GM21737 (cell line): ENCODE measurements at regions not wholly inside any gene's neighbourhood (a gene's known extent, or its start where the extent isn't known, plus 50 kb on each side); places are given as distances from the start of the nearest gene placed in this dataset.
A peak's percentile ranks its signal among the peaks of the same experiment; 100 is the strongest.
"Not testable (repeated sequence)": the region's sequence is repeated elsewhere in the genome, so short reads cannot be mapped to it uniquely, and the experiment has no call there.

ENCODE experiments used
- ATAC-seq: cut with Tn5 transposase; IDR thresholded peaks from one replicate; pipeline ENCODE4 v1.9.1; 2021; ENCODE audit warnings: mild to moderate bottlenecking, moderate library complexity; ENCODE audit not compliant: unreplicated experiment

DNA sequence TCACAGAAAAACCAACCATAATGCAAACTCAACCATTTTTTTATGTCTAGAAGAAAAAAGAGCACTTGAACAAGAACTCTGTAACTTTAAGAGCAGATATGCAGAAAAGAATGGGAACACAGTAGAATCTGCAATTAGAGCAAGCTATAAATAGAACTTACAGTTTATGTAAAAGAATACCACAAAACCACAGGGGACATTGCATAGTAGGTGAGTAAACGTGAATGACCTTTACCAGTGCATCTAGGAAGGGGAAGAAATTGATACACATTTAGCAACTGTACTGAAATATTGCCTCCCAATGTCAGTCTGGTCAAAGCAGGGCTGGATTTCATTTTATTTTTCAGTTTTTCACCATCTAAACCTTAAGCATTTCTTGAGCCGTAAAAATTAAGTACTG lies 242.2 kb upstream of the EDNRB start:
- ATAC-seq: no peak

DNA sequence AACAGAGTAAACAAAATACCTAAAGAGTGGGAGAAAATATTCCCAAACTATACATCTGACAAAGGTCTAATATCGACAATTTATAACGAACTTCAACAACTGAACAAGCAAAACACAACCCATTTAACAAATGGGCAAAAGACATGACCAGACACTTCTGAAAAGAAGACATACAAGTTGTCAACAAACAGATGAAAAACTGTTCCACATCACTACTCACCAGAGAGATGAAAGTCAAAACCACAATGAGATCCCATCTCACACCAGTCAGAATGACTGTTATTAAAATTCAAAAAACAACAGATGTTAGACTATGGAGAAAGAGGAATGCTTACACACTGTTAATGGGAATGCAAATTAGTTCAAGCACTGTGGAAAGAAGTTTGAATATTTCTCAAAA lies 233.8 kb upstream of the EDNRB start:
- ATAC-seq: no peak

DNA sequence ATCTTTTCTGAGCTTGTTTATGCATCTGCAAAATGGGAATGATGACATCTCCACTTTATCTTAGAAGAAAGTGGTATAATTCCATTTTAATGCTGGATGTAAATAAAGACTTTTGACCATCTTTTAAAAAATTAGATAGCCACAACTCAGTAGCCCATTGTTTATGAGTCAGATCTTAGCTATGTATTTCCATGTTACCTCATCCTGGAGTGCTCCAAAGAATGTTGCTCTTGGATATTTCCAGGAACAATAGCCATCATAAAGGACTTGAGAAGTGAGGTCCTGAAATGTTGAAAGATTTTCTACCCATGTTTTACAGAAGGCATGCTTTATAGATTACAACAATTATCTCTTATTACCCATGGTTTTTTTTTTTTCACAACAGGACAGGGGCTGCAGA lies 229.3 kb upstream of the EDNRB start:
- ATAC-seq: no peak

DNA sequence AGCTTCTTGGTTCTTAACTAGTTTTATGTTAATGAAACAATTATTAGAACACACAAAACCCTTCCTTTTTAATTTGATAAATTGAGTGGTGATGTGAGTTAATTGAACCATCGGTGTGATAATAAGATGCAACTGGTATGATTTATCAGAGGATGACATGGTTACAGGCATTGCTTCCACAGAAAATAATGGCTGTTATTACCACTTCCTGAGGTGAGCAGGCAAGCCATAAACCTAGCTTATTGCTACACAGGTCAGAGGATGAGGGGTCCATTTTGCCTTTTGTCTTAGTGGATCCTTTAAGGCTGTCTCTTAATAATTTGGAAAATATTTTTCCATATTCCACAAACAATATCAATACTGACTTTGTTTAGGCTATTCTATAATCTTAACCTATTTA lies 226.6 kb upstream of the EDNRB start:
- ATAC-seq: no peak

DNA sequence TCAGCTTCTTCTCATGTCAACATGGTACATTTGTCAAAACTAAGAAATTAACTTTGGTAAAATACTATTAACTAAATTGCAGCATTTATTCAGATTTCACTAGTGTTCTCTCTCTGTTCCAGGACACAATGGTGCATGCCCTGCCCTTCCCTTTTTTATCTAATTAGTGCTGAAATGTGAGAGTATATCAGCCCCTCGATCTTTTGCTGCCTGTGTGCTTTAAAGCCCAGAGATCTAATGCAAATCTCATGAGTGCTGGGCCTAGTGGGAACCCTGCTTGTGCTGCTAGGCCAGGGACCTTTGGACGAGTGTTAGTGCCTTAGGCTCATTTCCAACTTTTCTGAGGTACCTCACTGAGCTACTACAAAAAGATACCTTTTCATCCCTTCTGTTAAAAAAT lies 221.1 kb upstream of the EDNRB start:
- no peak for ATAC-seq

DNA sequence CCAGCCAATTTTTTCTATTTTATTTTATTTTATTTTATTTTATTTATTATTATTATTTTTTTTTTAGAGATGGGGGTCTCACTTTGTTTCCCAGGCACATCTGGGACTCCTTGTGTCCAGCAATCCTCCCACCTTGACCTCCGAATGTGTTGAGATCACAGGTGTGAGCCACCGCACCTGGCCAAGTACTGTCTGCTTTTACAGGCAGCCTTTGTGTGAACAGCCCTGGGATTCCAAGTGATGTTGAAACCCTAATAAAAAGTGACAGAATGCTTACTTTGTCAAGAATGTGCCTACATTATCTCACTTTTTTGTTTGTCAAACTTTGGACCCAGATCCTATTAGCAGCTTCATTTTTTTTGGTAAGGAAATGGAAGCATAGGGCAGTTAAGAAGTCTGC lies 220.1 kb upstream of the EDNRB start:
- no peak for ATAC-seq

DNA sequence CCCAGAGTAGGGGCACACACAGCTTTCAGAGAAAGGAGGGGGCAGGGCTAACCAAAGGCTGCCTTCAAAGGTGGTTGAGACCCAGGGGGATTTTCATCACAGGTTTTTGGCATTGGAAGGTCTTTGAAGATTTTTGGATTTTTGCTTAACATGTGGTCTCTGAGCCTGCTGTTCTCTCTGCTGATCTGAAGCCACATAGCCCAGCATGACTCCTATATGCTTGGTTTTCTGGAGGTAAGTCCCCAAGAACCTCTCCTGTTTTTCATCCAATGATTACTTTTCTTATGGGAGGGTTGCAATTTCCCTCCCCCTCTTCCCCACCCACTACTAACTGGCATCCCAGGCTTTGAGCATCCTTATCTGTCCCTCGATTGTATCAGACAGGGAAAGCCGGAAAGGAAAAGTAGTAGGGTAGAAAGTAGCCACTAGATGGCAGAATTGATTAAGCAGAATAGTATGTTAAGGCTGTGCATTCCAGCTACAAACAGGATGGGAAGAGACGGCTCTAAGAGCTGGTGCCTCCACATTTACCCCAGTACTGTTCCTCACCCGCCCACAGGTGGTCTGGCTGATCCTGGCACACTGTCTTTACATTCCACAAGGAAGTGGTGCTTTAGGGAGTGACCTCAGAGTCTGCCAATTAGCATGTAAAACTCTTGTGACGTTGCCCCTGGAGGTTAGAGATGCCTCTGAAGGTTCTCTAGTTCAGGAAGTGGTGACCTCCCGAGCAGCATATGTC lies 218.9 kb upstream of the EDNRB start:
- ATAC-seq: peak; percentile 79

DNA sequence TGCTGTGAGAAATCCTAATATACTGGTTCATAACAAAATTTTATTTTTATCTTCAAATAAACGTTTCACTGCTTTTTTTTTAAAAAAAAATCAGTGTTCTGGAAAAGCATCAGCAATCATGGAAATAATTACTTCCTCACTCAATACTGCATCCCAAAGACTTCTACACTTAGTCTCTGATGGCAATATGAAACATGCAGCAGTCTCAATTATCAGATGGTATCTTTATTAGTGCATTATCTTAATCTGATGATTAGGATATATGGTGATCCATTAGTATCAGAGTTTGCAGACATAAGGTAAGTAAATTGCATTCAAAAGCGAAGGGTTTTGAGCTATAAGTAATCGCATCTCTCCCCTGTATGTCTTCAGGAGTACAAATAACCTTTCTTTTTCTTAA lies 218.3 kb upstream of the EDNRB start:
- no peak for ATAC-seq

DNA sequence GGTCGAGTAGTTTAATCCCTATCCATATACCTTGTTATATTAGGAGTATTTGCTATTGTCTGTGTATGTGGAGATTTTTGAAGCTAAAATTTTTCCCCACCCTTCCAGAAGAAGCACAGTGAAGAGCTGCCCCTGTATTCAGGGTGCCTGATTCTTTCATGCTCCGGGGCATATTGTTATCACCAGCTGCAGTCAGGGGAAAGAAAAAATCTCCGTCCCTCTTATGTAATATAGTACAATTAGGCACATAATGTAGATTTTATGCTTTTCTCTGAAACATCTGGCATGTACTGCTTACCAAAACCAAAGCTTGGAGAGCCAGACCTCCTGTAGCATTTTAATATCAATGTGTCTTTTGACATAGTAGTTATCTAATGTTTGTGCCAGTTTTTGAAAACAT lies 214.9 kb upstream of the EDNRB start:
- no peak for ATAC-seq

DNA sequence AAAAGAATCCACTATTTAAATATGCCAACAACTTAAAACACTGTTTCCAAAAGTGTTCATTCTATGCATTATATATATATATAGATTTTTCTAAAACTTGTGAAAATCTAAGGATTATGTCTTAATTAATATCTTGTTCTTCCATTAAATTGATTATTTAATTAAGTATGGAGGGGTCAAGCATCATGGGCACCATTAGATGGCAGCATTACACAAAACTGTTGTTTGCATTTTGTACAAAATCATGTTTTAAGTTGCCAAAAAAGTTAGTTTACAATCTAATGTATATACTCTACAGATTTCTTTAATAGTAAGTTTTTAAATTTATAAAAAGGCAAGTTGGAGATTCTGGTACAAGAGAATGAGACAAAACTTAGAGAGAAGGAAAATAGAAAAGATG lies 213.2 kb upstream of the EDNRB start:
- ATAC-seq: no peak

DNA sequence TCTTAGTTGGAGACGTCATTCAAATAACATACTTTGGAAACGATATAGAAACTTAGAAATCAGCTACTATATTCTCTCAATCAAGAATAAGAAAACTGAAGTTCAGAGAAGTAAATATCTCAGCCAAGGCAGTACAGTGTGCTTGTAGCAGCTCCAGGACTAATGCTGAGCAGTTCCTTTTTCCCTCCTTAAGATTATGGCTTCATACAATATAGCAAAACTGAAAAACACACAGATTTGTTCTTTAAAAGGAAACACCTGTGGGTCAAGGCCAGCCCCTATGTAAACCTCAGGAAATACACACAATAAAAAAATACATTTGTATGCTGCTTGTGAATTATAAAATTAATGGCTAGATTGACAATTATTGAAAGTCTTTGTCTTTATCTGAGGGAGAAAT lies 212.7 kb upstream of the EDNRB start:
- no peak for ATAC-seq

DNA sequence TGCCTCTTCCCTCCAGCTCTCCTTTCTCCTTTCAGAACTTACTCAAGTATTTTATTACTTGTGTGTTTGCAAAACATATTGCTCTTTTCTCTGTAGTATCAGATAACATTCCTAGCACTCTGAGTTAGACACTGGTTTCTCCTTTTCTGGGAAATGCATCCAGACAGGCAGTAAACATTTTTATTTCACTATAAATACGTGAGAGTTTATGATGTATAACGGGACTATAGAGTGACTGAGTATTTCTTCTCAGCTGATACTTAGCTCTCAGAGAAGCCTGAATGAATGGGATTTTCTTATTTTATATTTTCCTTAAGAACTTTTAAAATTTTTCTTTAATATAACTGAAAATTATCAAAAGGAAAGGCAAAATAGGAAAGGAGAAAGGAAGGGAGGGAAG lies 211.2 kb upstream of the EDNRB start:
- ATAC-seq: no peak

DNA sequence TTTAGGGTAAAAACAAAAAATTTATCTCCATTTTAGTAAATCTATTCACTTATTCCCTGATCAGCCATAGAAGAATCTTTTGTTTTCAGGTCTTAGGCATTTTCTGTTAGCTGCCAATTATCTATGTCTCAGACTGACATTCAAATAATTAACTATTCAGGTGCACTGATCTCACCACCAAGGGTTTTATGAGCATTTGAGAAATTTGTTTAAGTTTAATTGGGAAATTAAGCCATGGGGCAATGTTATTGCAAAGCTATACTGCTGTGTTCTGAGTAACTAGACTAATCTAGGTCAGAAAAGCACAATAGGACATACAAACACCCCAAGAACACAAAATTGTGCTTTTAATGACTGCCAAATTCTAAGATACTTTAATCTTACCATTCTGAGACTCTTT lies 210.7 kb upstream of the EDNRB start:
- ATAC-seq: no peak

DNA sequence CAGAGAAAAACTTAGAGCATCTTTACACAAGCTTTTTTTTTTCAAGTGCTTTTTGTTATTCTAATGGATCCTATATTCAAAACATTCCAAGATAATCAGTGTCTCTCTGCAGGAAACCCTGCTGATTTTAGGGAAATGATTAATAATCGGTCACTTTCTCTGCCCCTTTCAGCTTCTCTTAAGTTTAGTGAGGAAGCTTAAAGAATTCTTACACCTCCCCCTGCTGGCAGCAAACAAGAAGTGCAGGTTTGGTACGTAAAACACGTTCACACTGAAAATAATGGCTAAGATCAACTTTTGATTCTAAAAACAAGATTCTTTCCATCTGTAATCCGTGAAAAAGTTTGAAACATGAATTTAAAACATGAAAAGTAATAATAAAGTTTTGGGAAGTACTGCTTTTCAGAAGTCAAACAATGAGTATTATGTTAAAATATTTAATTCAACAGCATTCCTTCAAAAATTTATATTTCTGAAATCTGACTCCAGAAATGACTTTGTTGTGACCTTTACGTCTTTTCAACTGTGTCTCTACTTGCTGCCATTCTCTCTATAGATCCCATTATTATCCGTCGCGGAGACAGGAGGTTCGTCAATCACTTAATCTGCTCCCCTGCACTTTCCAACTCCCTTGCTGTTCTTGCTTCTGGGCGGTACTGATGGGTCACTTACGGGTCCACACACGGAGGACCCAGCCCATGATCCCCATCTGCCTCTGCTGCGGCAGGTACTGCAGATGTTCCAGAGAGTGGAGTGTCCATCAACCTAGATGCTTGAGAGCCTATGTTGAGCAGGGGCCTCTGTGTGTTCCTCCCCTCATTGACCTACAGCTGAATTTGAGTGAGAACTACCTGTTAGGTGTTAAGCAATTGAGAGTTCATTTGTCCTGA lies 203.1 kb upstream of the EDNRB start:
- ATAC-seq: no peak

DNA sequence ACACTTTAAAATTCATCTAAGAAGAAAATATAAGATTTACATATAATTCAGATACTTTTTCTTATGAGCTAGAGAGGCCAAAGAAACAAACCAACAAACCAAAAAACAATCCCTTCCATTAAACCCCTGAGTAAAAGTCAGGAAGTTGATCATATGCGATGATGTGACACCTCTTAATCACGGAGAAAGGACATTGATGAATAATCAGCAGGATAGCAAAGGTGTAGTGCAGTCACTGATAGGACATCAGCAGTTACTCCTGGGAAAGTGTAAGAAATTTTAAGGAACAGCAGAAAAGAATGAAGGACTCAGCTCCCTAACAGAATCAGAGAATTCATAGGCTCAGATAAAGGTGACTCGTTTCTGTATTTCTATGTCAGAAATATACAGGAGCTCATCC lies 202.4 kb upstream of the EDNRB start:
- no peak for ATAC-seq

DNA sequence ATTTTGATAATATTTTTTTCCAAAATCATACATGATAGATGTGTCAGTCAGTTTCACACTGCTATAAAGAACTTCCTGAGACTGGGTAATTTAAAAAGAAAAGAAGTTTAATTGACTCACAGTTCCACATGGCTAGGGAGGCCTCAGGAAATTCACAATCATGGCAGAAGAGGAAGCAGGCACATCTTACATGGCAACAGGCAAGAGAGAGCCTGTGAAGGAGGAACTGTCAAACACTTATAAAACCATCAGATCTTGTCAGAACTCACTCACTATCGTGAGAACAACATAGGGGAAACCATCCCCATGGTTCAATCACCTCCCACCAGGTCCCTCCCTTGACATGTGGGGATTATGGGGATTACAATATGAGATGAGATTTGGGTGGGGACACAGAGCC lies 201.5 kb upstream of the EDNRB start:
- ATAC-seq: not testable (repeated sequence)

DNA sequence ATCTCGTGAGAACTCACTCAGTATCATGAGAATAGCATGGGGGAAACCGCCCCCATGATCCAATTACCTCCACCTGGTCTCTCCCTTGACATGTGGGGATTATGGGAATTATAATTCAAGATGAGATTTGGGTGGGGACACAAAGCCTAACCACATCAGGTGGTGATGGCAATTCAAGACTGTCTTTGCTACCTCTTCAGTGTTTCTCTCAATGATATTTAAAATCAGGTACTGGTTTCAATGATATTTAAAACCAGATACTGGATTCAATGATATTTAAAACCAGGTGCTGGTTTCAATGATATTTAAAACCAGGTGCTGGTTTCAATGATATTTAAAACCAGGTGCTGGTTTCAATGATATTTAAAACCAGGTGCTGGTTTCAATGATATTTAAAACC lies 198.4 kb upstream of the EDNRB start:
- not testable (repeated sequence) for ATAC-seq

DNA sequence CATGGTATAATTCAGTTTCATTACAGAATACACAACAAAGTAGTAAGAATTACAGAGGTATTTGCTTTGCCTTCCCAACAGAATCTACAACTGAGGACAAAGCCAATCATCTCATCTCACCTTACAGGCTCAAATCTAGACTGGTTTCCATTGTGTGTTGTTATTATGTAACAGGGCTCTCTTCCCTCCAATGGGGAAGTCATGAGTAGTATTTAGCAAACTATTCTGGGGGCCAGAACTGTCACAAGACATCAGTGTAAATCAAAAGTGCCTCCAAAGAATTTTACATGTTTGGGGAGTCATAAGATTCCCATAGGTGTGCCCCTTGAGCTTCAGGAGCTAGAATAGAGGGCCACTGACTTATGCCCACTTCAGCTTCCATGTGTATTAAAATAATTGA lies 187.0 kb upstream of the EDNRB start:
- no peak for ATAC-seq

DNA sequence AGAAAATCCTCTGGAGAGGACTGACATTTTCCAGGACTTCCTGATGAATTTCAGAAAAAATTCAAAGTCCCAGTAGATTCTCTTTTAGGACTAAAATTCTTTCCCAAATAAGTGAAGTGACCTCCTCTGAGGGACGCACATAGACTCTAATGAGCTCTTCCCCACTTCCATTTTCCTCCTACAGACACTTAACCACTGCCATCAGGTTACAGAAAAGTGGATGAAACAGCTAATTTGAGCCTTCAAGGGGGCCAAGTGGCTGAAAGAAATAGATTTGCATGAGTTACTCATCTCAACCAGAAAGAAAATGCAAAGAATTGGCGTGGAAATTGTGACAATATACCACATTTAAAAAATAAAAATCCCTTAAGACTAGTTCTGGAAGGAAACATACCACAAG lies 185.3 kb upstream of the EDNRB start:
- no peak for ATAC-seq

DNA sequence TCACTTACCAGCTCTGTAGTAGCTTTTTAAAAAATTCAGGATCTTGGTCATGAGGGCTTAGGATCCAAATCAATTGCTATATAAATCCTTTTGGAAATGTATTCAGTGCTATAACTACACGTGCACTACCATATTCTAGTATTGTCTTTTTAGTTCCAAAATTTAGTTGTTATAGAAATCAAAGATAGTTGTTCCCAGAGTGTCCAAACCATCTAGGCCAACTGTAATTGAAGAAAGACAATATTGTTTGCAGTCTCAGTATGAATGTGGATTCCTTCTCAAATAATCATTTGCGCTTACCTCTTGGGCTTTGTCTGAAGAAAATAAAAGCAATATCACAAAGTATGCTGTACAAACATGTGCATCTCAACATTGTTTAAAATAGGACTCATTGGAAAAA lies 184.1 kb upstream of the EDNRB start:
- no peak for ATAC-seq

DNA sequence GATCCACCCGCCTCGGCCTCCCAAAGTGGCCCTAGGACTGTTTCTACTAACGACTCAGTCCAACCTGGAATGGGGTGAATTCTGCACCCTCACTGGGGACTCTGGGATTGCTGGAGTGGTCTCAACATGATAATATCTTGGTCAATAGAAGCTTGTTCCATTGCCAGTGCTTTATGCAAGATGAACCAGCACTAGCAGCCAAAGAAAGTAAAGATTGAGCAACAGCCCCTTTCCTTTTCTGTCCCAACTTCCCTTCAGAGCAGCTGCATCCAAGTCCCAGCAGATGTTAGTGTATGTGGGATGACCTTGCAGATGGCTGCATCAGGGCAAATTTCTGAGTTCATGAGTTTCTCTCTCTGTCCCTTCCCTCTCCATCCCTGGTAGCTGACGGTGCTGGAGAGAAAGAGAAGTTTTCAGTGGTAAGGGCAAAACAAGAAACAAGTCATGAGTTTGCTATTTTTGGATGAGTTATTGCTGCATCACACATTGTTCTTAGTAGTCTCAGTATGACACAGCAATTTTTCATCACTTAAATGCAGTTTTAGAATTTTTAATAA lies 183.6 kb upstream of the EDNRB start:
- ATAC-seq: no peak

DNA sequence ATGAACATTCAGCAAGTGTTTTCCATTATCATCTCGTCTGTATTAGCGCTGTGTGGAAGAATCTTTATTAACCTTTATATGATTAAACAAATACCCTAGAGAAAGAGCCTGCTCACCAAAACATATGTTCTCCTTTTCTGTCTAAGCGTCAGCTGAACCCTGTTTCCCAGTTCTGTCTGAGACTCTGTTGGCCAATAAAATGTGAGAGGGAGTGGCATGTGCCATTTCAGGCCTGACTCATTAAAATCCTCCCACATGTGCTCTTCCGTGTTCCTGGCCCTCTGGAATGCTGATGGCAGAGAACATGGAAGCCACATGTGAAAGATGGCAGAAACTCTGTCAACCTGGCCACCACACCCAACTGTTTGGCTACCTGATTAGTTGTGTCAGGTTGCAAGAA lies 181.9 kb upstream of the EDNRB start:
- no peak for ATAC-seq
